Parathyroid adenoma (tissue), 2 donors: ENCODE measurements at regions not wholly inside any gene's neighbourhood (a gene's known extent, or its start where the extent isn't known, plus 50 kb on each side); places are given as distances from the start of the nearest gene placed in this dataset.

Source experiments
- H2AFZ ChIP-seq: fragments of 300-600 bp; sonication (generic); one replicate; pipeline ENCODE4 v1.7.0; 2017; ENCODE audit warnings: antibody characterized with exemption, mild to moderate bottlenecking
- H3K27ac ChIP-seq: fragments of 300-600 bp; sonication (generic); one replicate; pipeline ENCODE4 v1.7.0; 2017
- H3K27me3 ChIP-seq: fragments of 300-600 bp; sonication (generic); one replicate; pipeline ENCODE4 v1.7.0; 2017; ENCODE audit warnings: low read length; ENCODE audit not compliant: control insufficient read depth, insufficient read depth
- H3K36me3 ChIP-seq: fragments of 300-600 bp; sonication (generic); one replicate; pipeline ENCODE4 v1.7.0; 2017; ENCODE audit warnings: low read length; ENCODE audit not compliant: control insufficient read depth, insufficient read depth
- H3K4me1 ChIP-seq: fragments of 300-600 bp; sonication (generic); one replicate; pipeline ENCODE4 v1.7.0; 2017; ENCODE audit warnings: control low read depth
- H3K4me2 ChIP-seq: fragments of 300-600 bp; sonication (generic); one replicate; pipeline ENCODE4 v1.7.0; 2017; ENCODE audit warnings: low read length
- H3K4me3 ChIP-seq: fragments of 300-600 bp; sonication (generic); one replicate; pipeline ENCODE4 v1.7.0; 2017; ENCODE audit warnings: low read depth, low read length
- H3K79me2 ChIP-seq: fragments of 300-600 bp; sonication (generic); one replicate; pipeline ENCODE4 v1.7.0; 2017; ENCODE audit warnings: control low read depth
- H3K9ac ChIP-seq: fragments of 300-600 bp; sonication (generic); one replicate; pipeline ENCODE4 v1.7.0; 2017; ENCODE audit warnings: mild to moderate bottlenecking
- H3K9me3 ChIP-seq: fragments of 300-600 bp; sonication (generic); one replicate; pipeline ENCODE4 v1.7.0; 2017; ENCODE audit warnings: low read length; ENCODE audit not compliant: control insufficient read depth
- TF ChIP-seq, protein P1 (sequence below): fragments of 300-600 bp; sonication (generic); IDR thresholded peaks from one replicate; pipeline ENCODE4 v1.7.0; 2017; ENCODE audit warnings: antibody characterized with exemption, mild to moderate bottlenecking
- donor health status: primary hyperparathyroidism.

DNA sequence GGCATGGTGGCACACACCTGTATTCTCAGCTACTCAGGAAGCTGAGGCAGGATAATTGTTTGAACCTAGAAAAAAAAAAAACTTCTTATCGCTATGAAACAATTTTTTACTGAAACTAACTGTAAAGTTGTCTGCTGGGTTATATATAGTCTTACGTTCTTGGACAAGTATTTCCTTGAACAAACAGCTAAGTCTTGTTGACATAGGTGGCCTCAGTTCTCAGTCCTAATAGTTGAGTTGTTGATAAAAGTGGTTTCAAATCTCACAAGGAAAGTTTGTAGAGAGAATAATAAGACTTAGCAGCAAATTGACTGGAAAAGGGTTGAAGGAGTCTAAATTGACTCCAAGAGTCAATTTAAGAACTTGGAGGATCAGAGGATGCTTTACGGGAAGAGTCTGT is 166.5 kb upstream of the KCNJ3 start:
- no peak overlapping the region for H3K4me3 ChIP-seq
- H3K4me1 ChIP-seq, result no peaks in the 10 kb centered on the region
- H3K27me3 ChIP-seq, result no peaks in the 10 kb centered on the region
- H3K9ac ChIP-seq, result no peak overlapping the region
- TF ChIP-seq, protein P1, sequence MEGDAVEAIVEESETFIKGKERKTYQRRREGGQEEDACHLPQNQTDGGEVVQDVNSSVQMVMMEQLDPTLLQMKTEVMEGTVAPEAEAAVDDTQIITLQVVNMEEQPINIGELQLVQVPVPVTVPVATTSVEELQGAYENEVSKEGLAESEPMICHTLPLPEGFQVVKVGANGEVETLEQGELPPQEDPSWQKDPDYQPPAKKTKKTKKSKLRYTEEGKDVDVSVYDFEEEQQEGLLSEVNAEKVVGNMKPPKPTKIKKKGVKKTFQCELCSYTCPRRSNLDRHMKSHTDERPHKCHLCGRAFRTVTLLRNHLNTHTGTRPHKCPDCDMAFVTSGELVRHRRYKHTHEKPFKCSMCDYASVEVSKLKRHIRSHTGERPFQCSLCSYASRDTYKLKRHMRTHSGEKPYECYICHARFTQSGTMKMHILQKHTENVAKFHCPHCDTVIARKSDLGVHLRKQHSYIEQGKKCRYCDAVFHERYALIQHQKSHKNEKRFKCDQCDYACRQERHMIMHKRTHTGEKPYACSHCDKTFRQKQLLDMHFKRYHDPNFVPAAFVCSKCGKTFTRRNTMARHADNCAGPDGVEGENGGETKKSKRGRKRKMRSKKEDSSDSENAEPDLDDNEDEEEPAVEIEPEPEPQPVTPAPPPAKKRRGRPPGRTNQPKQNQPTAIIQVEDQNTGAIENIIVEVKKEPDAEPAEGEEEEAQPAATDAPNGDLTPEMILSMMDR, result no peak
- no peak overlapping the region for H3K27ac ChIP-seq
- no peak overlapping the region for H3K4me2 ChIP-seq
- no peaks in the 10 kb centered on the region for H3K9me3 ChIP-seq
- no peaks in the 10 kb centered on the region for H3K36me3 ChIP-seq
- no peak overlapping the region for H2AFZ ChIP-seq
- H3K79me2 ChIP-seq, result no peaks in the 10 kb centered on the region

DNA sequence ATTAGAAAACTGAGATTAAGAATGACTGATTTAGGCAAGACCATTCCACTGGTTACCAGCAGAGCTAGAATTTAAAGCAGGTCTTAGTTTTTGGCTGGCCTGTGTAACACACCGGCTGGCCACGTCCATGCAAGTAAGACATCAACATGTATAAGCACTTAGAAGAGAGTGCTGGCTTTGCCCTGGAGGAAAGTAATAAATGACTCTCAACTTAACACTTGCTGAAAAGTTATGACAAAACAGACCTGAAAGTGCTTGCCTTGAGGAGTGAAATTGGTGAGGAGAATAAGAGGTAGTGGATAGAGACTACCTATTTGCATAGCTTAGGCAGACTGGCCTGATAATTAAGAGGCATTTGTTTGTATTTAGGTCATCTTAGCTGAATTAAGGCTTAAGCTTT is 165.7 kb upstream of the KCNJ3 start:
- Histone ChIP-seq H3K27ac (no peak overlapping the region), H3K9ac (no peak overlapping the region), H3K27me3 (no peaks in the 10 kb centered on the region), H2AFZ (no peak overlapping the region), H3K4me1 (no peaks in the 10 kb centered on the region), H3K36me3 (no peaks in the 10 kb centered on the region), H3K4me2 (no peak overlapping the region), H3K79me2 (no peaks in the 10 kb centered on the region), H3K9me3 (no peaks in the 10 kb centered on the region), H3K4me3 (no peak overlapping the region)
- TF ChIP-seq, protein P1, result no peak

- Histone ChIP-seq H3K27me3 (no peaks in the 10 kb centered on the region), H3K27ac (no peak overlapping the region), H3K4me1 (no peaks in the 10 kb centered on the region), H3K4me3 (no peak overlapping the region), H3K9me3 (no peaks in the 10 kb centered on the region), H3K4me2 (no peak overlapping the region), H3K9ac (no peak overlapping the region), H3K36me3 (no peaks in the 10 kb centered on the region), H2AFZ (no peak overlapping the region), H3K79me2 (no peaks in the 10 kb centered on the region)
- TF ChIP-seq, protein P1, result no peak
These were observed 165.1 kb upstream of the KCNJ3 start for GRCh38 chr2:154533300-154533940.

DNA sequence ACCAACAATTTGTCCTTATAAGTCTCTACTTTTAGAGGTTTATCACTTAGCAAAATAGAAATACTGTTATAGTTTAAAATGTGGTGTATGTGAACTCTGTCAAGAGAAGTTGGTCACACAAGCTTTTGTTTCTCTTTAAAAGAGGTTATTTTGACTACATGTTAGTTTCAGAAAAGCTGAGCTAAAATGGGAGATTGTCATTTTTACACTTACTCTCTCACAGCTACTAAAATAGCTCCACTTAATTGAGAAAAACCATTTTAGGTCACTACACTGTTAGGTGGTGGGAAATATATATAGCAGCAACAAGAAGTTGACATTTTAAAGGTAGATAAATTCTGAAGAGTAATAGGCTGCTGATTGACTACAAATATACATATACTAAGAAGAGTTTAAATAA is 161.5 kb upstream of the KCNJ3 start:
- TF ChIP-seq, protein P1, result no peak
- Histone ChIP-seq H2AFZ (no peak overlapping the region), H3K36me3 (no peaks in the 10 kb centered on the region), H3K79me2 (no peaks in the 10 kb centered on the region), H3K27ac (no peak overlapping the region), H3K9me3 (no peaks in the 10 kb centered on the region), H3K27me3 (no peaks in the 10 kb centered on the region), H3K4me3 (no peak overlapping the region), H3K9ac (no peak overlapping the region), H3K4me2 (no peak overlapping the region), H3K4me1 (no peaks in the 10 kb centered on the region)

DNA sequence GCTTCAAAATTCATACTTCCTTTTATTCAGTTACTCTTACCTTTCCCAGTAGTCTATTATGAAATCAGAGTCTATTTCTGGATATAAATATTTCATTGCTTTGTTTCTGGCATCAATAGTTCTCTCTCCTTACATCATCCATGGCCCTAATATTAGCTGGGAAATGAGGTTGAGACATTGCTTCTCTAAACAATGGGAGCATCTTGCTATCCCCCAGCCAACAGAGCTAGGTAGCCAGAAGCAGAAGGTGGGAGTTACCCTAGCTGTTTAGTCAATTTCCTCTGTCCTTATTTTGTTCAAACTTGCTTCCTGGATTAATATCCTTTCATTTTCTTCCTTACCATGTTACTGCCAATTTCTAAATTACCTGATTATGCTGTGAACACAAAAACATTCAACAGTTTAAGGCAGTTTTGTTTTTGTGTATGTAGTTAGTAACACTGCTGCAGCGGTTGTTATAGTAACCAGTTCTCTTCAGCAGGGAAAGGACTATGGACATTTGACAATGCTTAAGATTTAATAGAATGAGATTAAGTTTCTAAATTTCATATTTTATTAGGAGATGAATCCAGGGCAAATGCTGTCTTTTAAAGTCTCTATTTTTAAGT is 160.5 kb upstream of the KCNJ3 start:
- Histone ChIP-seq H3K4me1 (no peaks in the 10 kb centered on the region), H3K27ac (no peak overlapping the region), H3K9me3 (no peaks in the 10 kb centered on the region), H3K27me3 (no peaks in the 10 kb centered on the region), H2AFZ (no peak overlapping the region), H3K9ac (no peak overlapping the region), H3K79me2 (no peaks in the 10 kb centered on the region), H3K36me3 (no peaks in the 10 kb centered on the region), H3K4me3 (no peak overlapping the region), H3K4me2 (no peak overlapping the region)
- TF ChIP-seq, protein P1, result no peak
